VCaP (cell line): ENCODE measurements at regions not wholly inside any gene's neighbourhood (a gene's known extent, or its start where the extent isn't known, plus 50 kb on each side); places are given as distances from the start of the nearest gene placed in this dataset.

ENCODE experiments used
- H3K27ac ChIP-seq: fragments of 450-650 bp; 2 replicates; pipeline ENCODE4 v1.5.1; 2017
- CTCF ChIP-seq: fragments of 450-650 bp; conservative IDR thresholded peaks from 2 replicates; pipeline ENCODE4 v1.5.1; 2017; ENCODE audit warnings: mild to moderate bottlenecking, moderate library complexity

GRCh38 chr5:145050181-145050580 is 785.0 kb downstream of the PRELID2 start:
- no peak for TF ChIP-seq CTCF
- no peak overlapping the region for H3K27ac ChIP-seq

GRCh38 chr5:145044970-145045369 is 790.2 kb downstream of the PRELID2 start:
- no peak overlapping the region for H3K27ac ChIP-seq
- TF ChIP-seq CTCF = no peak

GRCh38 chr5:145028626-145029025 is 806.5 kb downstream of the PRELID2 start:
- no peak for TF ChIP-seq CTCF
- H3K27ac ChIP-seq = no peak overlapping the region

- no peak for TF ChIP-seq CTCF
- H3K27ac ChIP-seq = no peak overlapping the region
These were observed 807.9 kb downstream of the PRELID2 start for GRCh38 chr5:145027286-145027685.

GRCh38 chr5:145025775-145026174 is 809.4 kb downstream of the PRELID2 start:
- no peak overlapping the region for H3K27ac ChIP-seq
- TF ChIP-seq CTCF = no peak

GRCh38 chr5:145015146-145015545 is 820.0 kb downstream of the PRELID2 start:
- H3K27ac ChIP-seq = no peak overlapping the region
- no peak for TF ChIP-seq CTCF

- no peak for TF ChIP-seq CTCF
- H3K27ac ChIP-seq = no peak overlapping the region
These were observed 821.0 kb downstream of the PRELID2 start for GRCh38 chr5:145014109-145014508.

- TF ChIP-seq CTCF = no peak
- H3K27ac ChIP-seq = no peak overlapping the region
These were observed 824.3 kb downstream of the PRELID2 start for GRCh38 chr5:145010834-145011233.
